ENCODE measurements at regions not wholly inside any gene's neighbourhood (a gene's known extent, or its start where the extent isn't known, plus 50 kb on each side); places are given as distances from the start of the nearest gene placed in this dataset.

DNA sequence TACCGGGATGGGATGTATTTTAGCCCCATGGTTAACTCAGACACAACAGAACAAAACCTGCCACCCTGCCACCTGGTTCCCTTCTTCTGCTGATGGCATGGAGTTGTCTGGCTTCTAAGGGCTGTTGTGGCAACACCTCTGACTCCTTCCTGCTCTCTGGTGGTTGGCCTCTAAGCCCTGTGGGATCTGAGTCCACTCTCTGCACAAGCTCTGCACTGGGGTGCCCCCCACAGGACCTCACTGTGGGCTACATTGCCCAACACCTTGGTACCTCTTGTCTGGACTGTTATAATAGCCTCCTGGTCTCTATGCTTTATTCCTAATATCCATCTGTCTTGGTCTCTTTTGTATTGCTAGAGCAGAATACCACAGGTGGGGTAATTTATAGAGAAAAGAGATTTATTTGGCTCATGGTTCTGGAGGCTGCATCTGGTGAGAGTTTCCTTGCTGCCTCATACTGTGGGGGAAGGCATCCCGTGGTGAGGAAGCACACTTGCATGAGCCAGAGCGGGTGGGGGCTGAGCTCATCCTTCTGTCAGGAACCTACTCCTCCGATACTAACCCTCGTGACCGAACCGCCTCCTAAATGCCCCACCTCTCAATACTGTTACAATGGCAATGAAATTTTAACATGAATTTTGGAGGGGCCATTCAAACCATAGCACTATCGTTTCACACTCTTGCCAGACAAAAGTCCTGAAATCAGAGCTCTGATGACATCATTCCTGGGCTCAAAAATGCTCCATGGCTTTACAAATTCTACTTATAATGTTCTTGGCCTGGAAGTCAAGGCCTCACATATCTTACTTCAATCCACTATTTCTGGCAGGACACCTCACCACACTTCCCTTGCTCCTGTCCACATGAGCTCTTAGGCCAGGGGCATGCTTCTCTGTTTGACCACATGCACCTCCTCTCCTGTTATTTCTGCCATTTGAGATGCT lies 127.2 kb downstream of the PAX1 start:
- Histone ChIP-seq H3F3A (ENCODE audit: insufficient read depth, low read depth) (no peaks in the 10 kb centered on the region), H2AFZ (no peak overlapping the region), H3K4me1 (replicated peaks; ENCODE audit: insufficient read depth) (no peaks in the 10 kb centered on the region), H3K27ac (no peak overlapping the region), H3K36me3 (ENCODE audit: low read depth) (no peaks in the 10 kb centered on the region), H3K79me2 (ENCODE audit: low read depth) (no peaks in the 10 kb centered on the region), H3K4me3 (no peak overlapping the region), H3K9me2 (ENCODE audit: insufficient read depth) (no peaks in the 10 kb centered on the region), H4K20me1 (ENCODE audit: insufficient read depth) (no peaks in the 10 kb centered on the region), H3K9me3 (ENCODE audit: insufficient read depth, low read depth) (no peaks in the 10 kb centered on the region), H3K27me3 (ENCODE audit: insufficient read depth, low read depth) (peaks cover 10% of the 10 kb centered on the region; the same call in 1 of the 2 replicates), H3K4me2 (no peak overlapping the region)
- POLR2A ChIA-PET (ENCODE audit: unreplicated experiment) = no interaction called here
- intact Hi-C loops (cut with micrococcal nuclease; ENCODE audit: unreplicated experiment) = no loop called here
- no peak for TF ChIP-seq EZH2 (IDR thresholded peaks at IDR 0.05; ENCODE audit: low read depth)
- TF ChIP-seq, protein P1, sequence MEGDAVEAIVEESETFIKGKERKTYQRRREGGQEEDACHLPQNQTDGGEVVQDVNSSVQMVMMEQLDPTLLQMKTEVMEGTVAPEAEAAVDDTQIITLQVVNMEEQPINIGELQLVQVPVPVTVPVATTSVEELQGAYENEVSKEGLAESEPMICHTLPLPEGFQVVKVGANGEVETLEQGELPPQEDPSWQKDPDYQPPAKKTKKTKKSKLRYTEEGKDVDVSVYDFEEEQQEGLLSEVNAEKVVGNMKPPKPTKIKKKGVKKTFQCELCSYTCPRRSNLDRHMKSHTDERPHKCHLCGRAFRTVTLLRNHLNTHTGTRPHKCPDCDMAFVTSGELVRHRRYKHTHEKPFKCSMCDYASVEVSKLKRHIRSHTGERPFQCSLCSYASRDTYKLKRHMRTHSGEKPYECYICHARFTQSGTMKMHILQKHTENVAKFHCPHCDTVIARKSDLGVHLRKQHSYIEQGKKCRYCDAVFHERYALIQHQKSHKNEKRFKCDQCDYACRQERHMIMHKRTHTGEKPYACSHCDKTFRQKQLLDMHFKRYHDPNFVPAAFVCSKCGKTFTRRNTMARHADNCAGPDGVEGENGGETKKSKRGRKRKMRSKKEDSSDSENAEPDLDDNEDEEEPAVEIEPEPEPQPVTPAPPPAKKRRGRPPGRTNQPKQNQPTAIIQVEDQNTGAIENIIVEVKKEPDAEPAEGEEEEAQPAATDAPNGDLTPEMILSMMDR (conservative IDR thresholded peaks at IDR 0.05) = no peak
- no TSS peak for BruUV-seq (replicated peaks)
- CTCF ChIA-PET = no interaction called here
- DNase-seq = no peak

DNA sequence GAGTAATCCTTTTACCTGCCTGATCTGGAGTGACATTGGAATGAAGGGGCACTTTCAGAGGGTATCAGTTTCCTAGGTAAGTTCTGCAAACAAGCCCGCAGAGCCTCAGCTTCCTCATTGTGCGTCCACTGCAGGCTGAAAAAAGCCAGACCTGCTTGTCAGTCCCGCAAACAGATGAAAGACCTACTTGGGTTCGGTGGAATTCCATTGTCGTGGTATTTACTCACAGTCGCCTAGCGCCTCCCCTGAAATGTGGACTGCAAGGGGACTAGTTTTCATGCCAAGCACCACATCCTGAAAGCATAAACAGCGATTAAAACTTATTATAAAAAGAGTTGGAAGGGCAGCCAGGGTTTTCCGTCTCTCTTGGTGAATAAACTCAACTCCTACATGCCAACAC lies 121.5 kb downstream of the PAX1 start:
- H3K27me3 ChIP-seq (ENCODE audit: insufficient read depth, low read depth) = peaks cover 13% of the 10 kb centered on the region; the same call in 1 of the 2 replicates
- no peak overlapping the region for H2AFZ ChIP-seq
- no peak overlapping the region for H3K27ac ChIP-seq
- POLR2A ChIA-PET (ENCODE audit: unreplicated experiment) = no interaction called here
- no peaks in the 10 kb centered on the region for H4K20me1 ChIP-seq (ENCODE audit: insufficient read depth)
- H3K4me2 ChIP-seq = no peak overlapping the region
- no TSS peak for BruUV-seq (replicated peaks)
- no peaks in the 10 kb centered on the region for H3K79me2 ChIP-seq (ENCODE audit: low read depth)
- no peak overlapping the region for H3K4me3 ChIP-seq
- H3F3A ChIP-seq (ENCODE audit: insufficient read depth, low read depth) = no peaks in the 10 kb centered on the region
- no peak for DNase-seq
- H3K36me3 ChIP-seq (ENCODE audit: low read depth) = no peaks in the 10 kb centered on the region
- CTCF ChIA-PET = no interaction called here
- TF ChIP-seq, protein P1 (conservative IDR thresholded peaks at IDR 0.05) = no peak
- no peak for TF ChIP-seq EZH2 (IDR thresholded peaks at IDR 0.05; ENCODE audit: low read depth)
- no peaks in the 10 kb centered on the region for H3K9me3 ChIP-seq (ENCODE audit: insufficient read depth, low read depth)
- H3K9me2 ChIP-seq (ENCODE audit: insufficient read depth) = no peaks in the 10 kb centered on the region
- no peaks in the 10 kb centered on the region for H3K4me1 ChIP-seq (replicated peaks; ENCODE audit: insufficient read depth)
- intact Hi-C loops (cut with micrococcal nuclease; ENCODE audit: unreplicated experiment) = no loop called here

DNA sequence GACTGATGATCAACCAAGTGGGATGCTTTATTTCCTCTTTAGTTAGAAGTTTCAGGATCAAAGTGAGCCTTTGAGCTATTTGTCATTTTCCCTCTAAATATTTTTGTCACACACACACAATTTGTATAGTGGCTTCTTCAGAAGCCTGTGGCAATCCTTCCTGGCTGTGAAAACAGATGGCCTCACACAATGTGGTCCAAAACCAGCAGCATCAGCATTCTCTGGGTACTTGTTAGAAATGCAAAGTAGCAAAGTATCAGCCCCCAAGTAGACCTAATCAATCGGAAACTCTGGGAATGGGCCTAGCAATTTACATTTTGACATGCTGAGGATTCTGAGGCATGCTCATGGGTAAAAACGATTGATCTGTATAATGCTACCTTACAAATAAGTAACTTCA lies 115.9 kb downstream of the PAX1 start:
- Histone ChIP-seq H3K9me2 (ENCODE audit: insufficient read depth) (no peaks in the 10 kb centered on the region), H3K4me1 (replicated peaks; ENCODE audit: insufficient read depth) (no peaks in the 10 kb centered on the region), H3K4me2 (no peak overlapping the region), H3F3A (ENCODE audit: insufficient read depth, low read depth) (no peaks in the 10 kb centered on the region), H2AFZ (no peak overlapping the region), H3K4me3 (no peak overlapping the region), H3K9me3 (ENCODE audit: insufficient read depth, low read depth) (no peaks in the 10 kb centered on the region), H3K36me3 (ENCODE audit: low read depth) (no peaks in the 10 kb centered on the region), H3K27ac (no peak overlapping the region), H4K20me1 (ENCODE audit: insufficient read depth) (no peaks in the 10 kb centered on the region), H3K79me2 (ENCODE audit: low read depth) (no peaks in the 10 kb centered on the region), H3K27me3 (ENCODE audit: insufficient read depth, low read depth) (peaks cover 3% of the 10 kb centered on the region; the same call in 1 of the 2 replicates)
- POLR2A ChIA-PET (ENCODE audit: unreplicated experiment) = no interaction called here
- DNase-seq = no peak
- CTCF ChIA-PET = interaction anchor here (0.6 kb wide), 1 partner anchor 206 kb away, joined by 3 read pairs; no protein-coding TSS in a partner anchor
- TF ChIP-seq, protein P1 (conservative IDR thresholded peaks at IDR 0.05) = no peak
- no peak for TF ChIP-seq EZH2 (IDR thresholded peaks at IDR 0.05; ENCODE audit: low read depth)
- intact Hi-C loops (cut with micrococcal nuclease; ENCODE audit: unreplicated experiment) = no loop called here
- BruUV-seq (replicated peaks) = no TSS peak
